Astrocyte of the cerebellum (primary cell): ENCODE measurements at regions not wholly inside any gene's neighbourhood (a gene's known extent, or its start where the extent isn't known, plus 50 kb on each side); places are given as distances from the start of the nearest gene placed in this dataset.
"Not testable (repeated sequence)": the region's sequence is repeated elsewhere in the genome, so short reads cannot be mapped to it uniquely, and the experiment has no call there.

Experiments used
- DNase-seq: peaks from one replicate; pipeline ENCODE4 v3.0.0-alpha.2; 2011; ENCODE audit warnings: low read depth
- H3K4me3 ChIP-seq: 2 replicates; pipeline ENCODE4 v1.5.1; 2011; ENCODE audit warnings: mild to moderate bottlenecking, low read depth, low read length, moderate library complexity
- in situ Hi-C: cut with HindIII; loops from 2 replicates; pipeline ENCODE4 v1.10.0; 2017; ENCODE audit warnings: low sequenced_read_pairs
- TF ChIP-seq, protein P1 (sequence below): IDR thresholded peaks from 2 replicates; pipeline ENCODE4 v1.5.1; 2012; ENCODE audit warnings: low read length, low read depth, moderate library complexity, mild to moderate bottlenecking; ENCODE audit errors: missing control alignments

- TF ChIP-seq, protein P1, sequence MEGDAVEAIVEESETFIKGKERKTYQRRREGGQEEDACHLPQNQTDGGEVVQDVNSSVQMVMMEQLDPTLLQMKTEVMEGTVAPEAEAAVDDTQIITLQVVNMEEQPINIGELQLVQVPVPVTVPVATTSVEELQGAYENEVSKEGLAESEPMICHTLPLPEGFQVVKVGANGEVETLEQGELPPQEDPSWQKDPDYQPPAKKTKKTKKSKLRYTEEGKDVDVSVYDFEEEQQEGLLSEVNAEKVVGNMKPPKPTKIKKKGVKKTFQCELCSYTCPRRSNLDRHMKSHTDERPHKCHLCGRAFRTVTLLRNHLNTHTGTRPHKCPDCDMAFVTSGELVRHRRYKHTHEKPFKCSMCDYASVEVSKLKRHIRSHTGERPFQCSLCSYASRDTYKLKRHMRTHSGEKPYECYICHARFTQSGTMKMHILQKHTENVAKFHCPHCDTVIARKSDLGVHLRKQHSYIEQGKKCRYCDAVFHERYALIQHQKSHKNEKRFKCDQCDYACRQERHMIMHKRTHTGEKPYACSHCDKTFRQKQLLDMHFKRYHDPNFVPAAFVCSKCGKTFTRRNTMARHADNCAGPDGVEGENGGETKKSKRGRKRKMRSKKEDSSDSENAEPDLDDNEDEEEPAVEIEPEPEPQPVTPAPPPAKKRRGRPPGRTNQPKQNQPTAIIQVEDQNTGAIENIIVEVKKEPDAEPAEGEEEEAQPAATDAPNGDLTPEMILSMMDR, result no peak
- in situ Hi-C loops, result loop anchor here (25.0 kb wide), 1 partner anchor 910 kb away; no protein-coding TSS in a partner anchor
- no peak for DNase-seq
- no peak overlapping the region for H3K4me3 ChIP-seq
These were observed 559.9 kb upstream of the ID2 start for GRCh38 chr2:8121826-8122513.

- TF ChIP-seq, protein P1, result no peak
- H3K4me3 ChIP-seq, result no peak overlapping the region
- in situ Hi-C loops, result loop anchor here (25.0 kb wide), 1 partner anchor 910 kb away; no protein-coding TSS in a partner anchor
- no peak for DNase-seq
These were observed 559.3 kb upstream of the ID2 start for GRCh38 chr2:8122520-8122919.

GRCh38 chr2:8123464-8123863, 558.4 kb upstream of the ID2 start:
- H3K4me3 ChIP-seq, result no peak overlapping the region
- TF ChIP-seq, protein P1, result no peak
- in situ Hi-C loops, result loop anchor here (25.0 kb wide), 1 partner anchor 911 kb away; no protein-coding TSS in a partner anchor
- no peak for DNase-seq

GRCh38 chr2:8125741-8126711, 555.8 kb upstream of the ID2 start:
- in situ Hi-C loops, result no loop called here
- TF ChIP-seq, protein P1, result no peak
- no peak overlapping the region for H3K4me3 ChIP-seq
- DNase-seq, result no peak

- in situ Hi-C loops, result no loop called here
- H3K4me3 ChIP-seq, result no peak overlapping the region
- TF ChIP-seq, protein P1, result no peak
- DNase-seq, result no peak
These were observed 555.1 kb upstream of the ID2 start for GRCh38 chr2:8126783-8127182.

DNA sequence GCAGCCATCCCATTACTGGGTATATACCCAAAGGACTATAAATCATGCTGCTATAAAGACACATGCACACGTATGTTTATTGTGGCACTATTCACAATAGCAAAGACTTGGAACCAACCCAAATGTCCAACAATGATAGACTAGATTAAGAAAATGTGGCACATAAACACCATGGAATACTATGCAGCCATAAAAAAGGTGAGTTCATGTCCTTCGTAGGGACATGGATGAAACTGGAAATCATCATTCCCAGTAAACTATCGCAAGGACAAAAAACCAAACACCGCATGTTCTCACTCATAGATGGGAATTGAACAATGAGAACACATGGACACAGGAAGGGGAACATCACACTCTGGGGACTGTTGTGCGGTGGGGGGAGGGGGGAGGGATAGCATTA, 550.4 kb upstream of the ID2 start:
- H3K4me3 ChIP-seq, DNase-seq, in situ Hi-C loops: not testable (repeated sequence)
